Naive thymus-derived CD4-positive, alpha-beta T cell (primary cell): ENCODE measurements at regions not wholly inside any gene's neighbourhood (a gene's known extent, or its start where the extent isn't known, plus 50 kb on each side); places are given as distances from the start of the nearest gene placed in this dataset.

Experiments used
- ATAC-seq: fragments of 150-1000 bp; cut with Tn5 transposase; 2 replicates; pipeline ENCODE4 v1.10.0; 2021; ENCODE audit warnings: mild to moderate bottlenecking, moderate library complexity
- CTCF ChIA-PET: fragments of 350-600 bp; sonication (Branson Sonifier 250); formaldehyde crosslinking; loops from one replicate; lab custom pipeline; 2021; ENCODE audit warnings: antibody characterized with exemption; lab: Charles Lee
- POLR2A ChIA-PET: fragments of 350-600 bp; sonication (Branson Sonifier 250); formaldehyde crosslinking; loops from one replicate; lab custom pipeline; 2021; ENCODE audit warnings: antibody characterized with exemption, inconsistent platforms; lab: Charles Lee
- DNase-seq, 9 donors: peaks; one replicate each; pipeline versions ENCODE4 v3.0.0 to v3.0.0-alpha.2; 2020 to 2022; ENCODE audit warnings: mixed read lengths in 1 of 9
- H3K27ac ChIP-seq: one replicate; pipeline ENCODE4 v1.7.0; 2013; ENCODE audit warnings: mild to moderate bottlenecking, low read depth, low read length, moderate library complexity
- H3K27me3 ChIP-seq, 2 donors: one replicate each; pipeline ENCODE4 v1.7.0; 2013; ENCODE audit warnings: low read length in 2 of 2, mild to moderate bottlenecking in 2 of 2, moderate library complexity in 2 of 2; ENCODE audit not compliant: control insufficient read depth in 2 of 2, insufficient read depth in 2 of 2
- H3K36me3 ChIP-seq, 3 experiments: 1 replicate in 2 of 3; 2 replicates in 1 of 3; pipeline ENCODE4 v1.7.0; 2013; ENCODE audit warnings: low read length in 3 of 3, mild to moderate bottlenecking in 3 of 3, moderate library complexity in 1 of 3; ENCODE audit not compliant: insufficient read depth in 3 of 3, control insufficient read depth in 2 of 3
- H3K4me1 ChIP-seq, 2 donors: one replicate each; pipeline ENCODE4 v1.7.0; 2013; ENCODE audit warnings: low read length in 2 of 2, mild to moderate bottlenecking in 2 of 2, moderate library complexity in 1 of 2; ENCODE audit not compliant: control insufficient read depth in 2 of 2, insufficient read depth in 2 of 2
- H3K4me3 ChIP-seq: 2 replicates; pipeline ENCODE4 v1.7.0; 2013; ENCODE audit warnings: mild to moderate bottlenecking, low read length
- H3K9me3 ChIP-seq, 3 experiments: 1 replicate in 2 of 3; 2 replicates in 1 of 3; pipeline ENCODE4 v1.7.0; 2013; ENCODE audit warnings: low read length in 3 of 3; ENCODE audit not compliant: control insufficient read depth in 2 of 3
- H3K27ac Mint-ChIP-seq, 9 donors: one replicate each; pipeline ENCODE4 v1.8.0; 2020 to 2022; ENCODE audit warnings: mixed read lengths in 9 of 9, mild to moderate bottlenecking in 8 of 9, moderate library complexity in 5 of 9, inconsistent platforms in 2 of 9
- H3K27me3 Mint-ChIP-seq, 5 donors: one replicate each; pipeline ENCODE4 v1.8.0; 2021 to 2022; ENCODE audit warnings: mixed read lengths in 5 of 5, mild to moderate bottlenecking in 1 of 5
- H3K36me3 Mint-ChIP-seq, 5 donors: one replicate each; pipeline ENCODE4 v1.8.0; 2020 to 2022; ENCODE audit warnings: mixed read lengths in 5 of 5, mild to moderate bottlenecking in 3 of 5, inconsistent platforms in 1 of 5
- H3K4me1 Mint-ChIP-seq, 7 donors: one replicate each; pipeline ENCODE4 v1.8.0; 2020 to 2022; ENCODE audit warnings: mixed read lengths in 7 of 7, mild to moderate bottlenecking in 3 of 7, inconsistent platforms in 1 of 7
- H3K4me3 Mint-ChIP-seq, 10 donors: one replicate each; pipeline ENCODE4 v1.8.0; 2020 to 2022; ENCODE audit warnings: mild to moderate bottlenecking in 10 of 10, mixed read lengths in 10 of 10, moderate library complexity in 6 of 10, inconsistent platforms in 2 of 10
- H3K9me3 Mint-ChIP-seq, 11 donors: one replicate each; pipeline ENCODE4 v1.8.0; 2020 to 2022; ENCODE audit warnings: mixed read lengths in 11 of 11, mild to moderate bottlenecking in 4 of 11, inconsistent platforms in 1 of 11, moderate library complexity in 1 of 11
- intact Hi-C, 2 donors: fragments of 100-400 bp; cut with micrococcal nuclease; formaldehyde crosslinking; loops; one replicate each; pipeline ENCODE4 v1.15.1; 2023

- H3K36me3 Mint-ChIP-seq, result peaks cover 0 to 5% (median 4%) of the 10 kb centered on the region in 5 donors
- peaks cover 0 to 10% (median 4%) of the 10 kb centered on the region in 11 donors for H3K9me3 Mint-ChIP-seq
- no peaks in the 10 kb centered on the region for H3K36me3 ChIP-seq
- intact Hi-C loops, result no loop called here
- peaks cover 0 to 7% (median 0%) of the 10 kb centered on the region in 5 donors for H3K27me3 Mint-ChIP-seq
- no peaks in the 10 kb centered on the region for H3K27me3 ChIP-seq
- H3K9me3 ChIP-seq, result no peaks in the 10 kb centered on the region
- H3K4me3 ChIP-seq, result no peak overlapping the region
- ChIA-PET CTCF (no interaction called here), POLR2A (no interaction called here)
- H3K27ac ChIP-seq, result no peak overlapping the region
- peaks cover 3 to 7% of the 10 kb centered on the region in 2 donors for H3K4me1 ChIP-seq
- H3K27ac Mint-ChIP-seq, result no peak overlapping the region
- DNase-seq (no peak), ATAC-seq (no peak)
- H3K4me1 Mint-ChIP-seq, result peaks cover 6 to 19% (median 13%) of the 10 kb centered on the region in 7 donors
- no peak overlapping the region for H3K4me3 Mint-ChIP-seq
Observed at GRCh38 chr12:116482179-116482578, 77.0 kb upstream of the MAP1LC3B2 start.

- POLR2A ChIA-PET, result no interaction called here
- no peak overlapping the region for H3K4me3 ChIP-seq
- Mint-ChIP-seq H3K27me3 (peaks cover 0 to 7% (median 0%) of the 10 kb centered on the region in 5 donors), H3K36me3 (peaks cover 0 to 7% (median 4%) of the 10 kb centered on the region in 5 donors), H3K4me1 (peaks cover 6 to 19% (median 13%) of the 10 kb centered on the region in 7 donors), H3K27ac (no peak overlapping the region), H3K4me3 (no peak overlapping the region), H3K9me3 (peaks cover 0 to 12% (median 5%) of the 10 kb centered on the region in 11 donors)
- intact Hi-C loops, result no loop called here
- CTCF ChIA-PET, result interaction anchor here (0.7 kb wide), 1 partner anchor 101 kb away, joined by 7 read pairs; no protein-coding TSS in a partner anchor
- no peak for DNase-seq
- H3K9me3 ChIP-seq, result peaks cover 0 to 3% (median 0%) of the 10 kb centered on the region in 3 experiments
- peaks cover 3 to 7% of the 10 kb centered on the region in 2 donors for H3K4me1 ChIP-seq
- H3K27me3 ChIP-seq, result no peaks in the 10 kb centered on the region
- H3K27ac ChIP-seq, result no peak overlapping the region
- H3K36me3 ChIP-seq, result no peaks in the 10 kb centered on the region
- ATAC-seq, result no peak
Observed at GRCh38 chr12:116482859-116483258, 76.3 kb upstream of the MAP1LC3B2 start.

- ATAC-seq, result no peak
- Mint-ChIP-seq H3K27ac (no peak overlapping the region), H3K4me1 (peaks cover 6 to 18% (median 13%) of the 10 kb centered on the region in 7 donors), H3K9me3 (peaks cover 0 to 20% (median 10%) of the 10 kb centered on the region in 11 donors), H3K36me3 (peaks cover 0 to 14% (median 8%) of the 10 kb centered on the region in 5 donors), H3K4me3 (no peak overlapping the region), H3K27me3 (peaks cover 0 to 7% (median 0%) of the 10 kb centered on the region in 5 donors)
- H3K27me3 ChIP-seq, result no peaks in the 10 kb centered on the region
- H3K9me3 ChIP-seq, result peaks cover 0 to 9% (median 0%) of the 10 kb centered on the region in 3 experiments
- H3K4me1 ChIP-seq, result peaks cover 3 to 7% of the 10 kb centered on the region in 2 donors
- H3K36me3 ChIP-seq, result no peaks in the 10 kb centered on the region
- intact Hi-C loops, result no loop called here
- H3K27ac ChIP-seq, result no peak overlapping the region
- ChIA-PET POLR2A (no interaction called here), CTCF (no interaction called here)
- H3K4me3 ChIP-seq, result no peak overlapping the region
- DNase-seq, result no peak
Observed at GRCh38 chr12:116483959-116484750, 75.0 kb upstream of the MAP1LC3B2 start.

- ChIA-PET CTCF (no interaction called here), POLR2A (no interaction called here)
- no peak overlapping the region for H3K27ac Mint-ChIP-seq
- H3K27me3 Mint-ChIP-seq, result peaks cover 0 to 7% (median 0%) of the 10 kb centered on the region in 5 donors
- H3K4me3 Mint-ChIP-seq, result no peak overlapping the region
- Histone ChIP-seq H3K9me3 (peaks cover 0 to 9% (median 0%) of the 10 kb centered on the region in 3 experiments), H3K36me3 (no peaks in the 10 kb centered on the region), H3K27ac (no peak overlapping the region), H3K27me3 (no peaks in the 10 kb centered on the region), H3K4me3 (no peak overlapping the region), H3K4me1 (peaks cover 3 to 7% of the 10 kb centered on the region in 2 donors)
- H3K36me3 Mint-ChIP-seq, result peaks cover 0 to 14% (median 8%) of the 10 kb centered on the region in 5 donors
- intact Hi-C loops, result no loop called here
- ATAC-seq, result no peak
- H3K4me1 Mint-ChIP-seq, result peaks cover 6 to 15% (median 10%) of the 10 kb centered on the region in 7 donors
- peaks cover 0 to 20% (median 10%) of the 10 kb centered on the region in 11 donors for H3K9me3 Mint-ChIP-seq
- no peak for DNase-seq
Observed at GRCh38 chr12:116484807-116485206, 74.4 kb upstream of the MAP1LC3B2 start.

GRCh38 chr12:116489116-116489515 is 70.1 kb upstream of the MAP1LC3B2 start:
- Histone ChIP-seq H3K27me3 (no peaks in the 10 kb centered on the region), H3K4me1 (no peaks in the 10 kb centered on the region), H3K9me3 (peaks cover 0 to 9% (median 0%) of the 10 kb centered on the region in 3 experiments), H3K27ac (no peak overlapping the region), H3K36me3 (no peaks in the 10 kb centered on the region), H3K4me3 (no peak overlapping the region)
- Mint-ChIP-seq H3K4me3 (no peak overlapping the region), H3K27ac (no peak overlapping the region), H3K36me3 (peaks cover 0 to 14% (median 8%) of the 10 kb centered on the region in 5 donors), H3K9me3 (peaks cover 3 to 20% (median 11%) of the 10 kb centered on the region in 11 donors), H3K4me1 (peaks cover 0 to 5% (median 0%) of the 10 kb centered on the region in 7 donors), H3K27me3 (no peaks in the 10 kb centered on the region)
- CTCF ChIA-PET, result no interaction called here
- intact Hi-C loops, result no loop called here
- ATAC-seq (no peak), DNase-seq (no peak)
- POLR2A ChIA-PET, result no interaction called here

- H3K9me3 Mint-ChIP-seq, result peaks cover 3 to 20% (median 11%) of the 10 kb centered on the region in 11 donors
- CTCF ChIA-PET, result no interaction called here
- Histone ChIP-seq H3K4me1 (no peaks in the 10 kb centered on the region), H3K27ac (no peak overlapping the region), H3K36me3 (no peaks in the 10 kb centered on the region), H3K4me3 (no peak overlapping the region), H3K9me3 (peaks cover 0 to 9% (median 0%) of the 10 kb centered on the region in 3 experiments), H3K27me3 (no peaks in the 10 kb centered on the region)
- POLR2A ChIA-PET, result no interaction called here
- no peaks in the 10 kb centered on the region for H3K27me3 Mint-ChIP-seq
- DNase-seq, result no peak
- peaks cover 0 to 14% (median 8%) of the 10 kb centered on the region in 5 donors for H3K36me3 Mint-ChIP-seq
- intact Hi-C loops, result no loop called here
- peaks cover 0 to 5% (median 0%) of the 10 kb centered on the region in 7 donors for H3K4me1 Mint-ChIP-seq
- H3K27ac Mint-ChIP-seq, result no peak overlapping the region
- no peak for ATAC-seq
- H3K4me3 Mint-ChIP-seq, result no peak overlapping the region
Observed at GRCh38 chr12:116490471-116490870, 68.7 kb upstream of the MAP1LC3B2 start.
